Adipocyte (in vitro differentiated cells): ENCODE measurements at regions not wholly inside any gene's neighbourhood (a gene's known extent, or its start where the extent isn't known, plus 50 kb on each side); places are given as distances from the start of the nearest gene placed in this dataset.
"Not testable (repeated sequence)": the region's sequence is repeated elsewhere in the genome, so short reads cannot be mapped to it uniquely, and the experiment has no call there.

ENCODE experiments used
- DNase-seq: peaks from one replicate; pipeline ENCODE4 v3.0.0-alpha.2; 2015; ENCODE audit warnings: low read depth
- H3K27me3 ChIP-seq: replicated peaks from 2 replicates; pipeline ENCODE4 v1.7.0; 2013; ENCODE audit warnings: mild to moderate bottlenecking, low read length, moderate library complexity; ENCODE audit not compliant: control insufficient read depth, insufficient read depth
- H3K36me3 ChIP-seq: 2 replicates; pipeline ENCODE4 v1.7.0; 2013; ENCODE audit warnings: low read length, mild to moderate bottlenecking, moderate library complexity; ENCODE audit not compliant: control insufficient read depth, insufficient read depth, severe bottlenecking
- H3K4me1 ChIP-seq: 2 replicates; pipeline ENCODE4 v1.7.0; 2013; ENCODE audit warnings: mild to moderate bottlenecking, low read length, moderate library complexity; ENCODE audit not compliant: control insufficient read depth, insufficient read depth
- H3K4me3 ChIP-seq: 2 replicates; pipeline ENCODE4 v1.7.0; 2013; ENCODE audit warnings: mild to moderate bottlenecking, low read length, moderate library complexity
- H3K9ac ChIP-seq: 2 replicates; pipeline ENCODE4 v1.7.0; 2013; ENCODE audit warnings: mild to moderate bottlenecking, low read length, moderate library complexity
- H3K9me3 ChIP-seq: 2 replicates; pipeline ENCODE4 v1.7.0; 2013; ENCODE audit warnings: mild to moderate bottlenecking, low read length, moderate library complexity; ENCODE audit not compliant: control insufficient read depth

DNA sequence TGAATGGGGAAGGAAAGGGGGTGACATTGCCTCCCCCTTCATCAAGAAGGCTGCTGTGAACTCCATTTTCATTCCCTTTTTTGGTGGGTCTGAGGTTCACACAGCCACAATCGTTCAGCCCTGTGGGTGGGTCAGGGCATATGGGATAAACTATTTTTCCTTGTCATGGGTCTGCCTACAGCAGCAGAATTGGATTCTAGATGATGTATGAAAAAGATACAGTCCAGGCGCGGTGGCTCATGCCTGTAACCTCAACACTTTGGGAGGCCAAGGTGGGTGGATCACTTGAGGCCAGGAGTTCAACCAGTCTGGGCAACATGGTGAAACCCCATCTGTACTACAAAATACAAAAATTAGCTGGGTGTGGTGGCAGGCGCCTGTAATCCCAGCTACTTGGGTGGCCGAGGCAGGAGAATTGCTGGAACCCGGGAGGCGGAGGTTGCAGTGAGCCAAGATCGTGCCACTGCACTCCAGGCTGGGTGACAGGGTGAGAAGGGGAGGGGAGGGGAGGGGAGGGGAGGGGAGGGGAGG lies 199.3 kb downstream of the MATN1 start:
- DNase-seq, H3K9ac ChIP-seq: not testable (repeated sequence)
- peaks cover 40% of the 10 kb centered on the region for H3K4me1 ChIP-seq

DNA sequence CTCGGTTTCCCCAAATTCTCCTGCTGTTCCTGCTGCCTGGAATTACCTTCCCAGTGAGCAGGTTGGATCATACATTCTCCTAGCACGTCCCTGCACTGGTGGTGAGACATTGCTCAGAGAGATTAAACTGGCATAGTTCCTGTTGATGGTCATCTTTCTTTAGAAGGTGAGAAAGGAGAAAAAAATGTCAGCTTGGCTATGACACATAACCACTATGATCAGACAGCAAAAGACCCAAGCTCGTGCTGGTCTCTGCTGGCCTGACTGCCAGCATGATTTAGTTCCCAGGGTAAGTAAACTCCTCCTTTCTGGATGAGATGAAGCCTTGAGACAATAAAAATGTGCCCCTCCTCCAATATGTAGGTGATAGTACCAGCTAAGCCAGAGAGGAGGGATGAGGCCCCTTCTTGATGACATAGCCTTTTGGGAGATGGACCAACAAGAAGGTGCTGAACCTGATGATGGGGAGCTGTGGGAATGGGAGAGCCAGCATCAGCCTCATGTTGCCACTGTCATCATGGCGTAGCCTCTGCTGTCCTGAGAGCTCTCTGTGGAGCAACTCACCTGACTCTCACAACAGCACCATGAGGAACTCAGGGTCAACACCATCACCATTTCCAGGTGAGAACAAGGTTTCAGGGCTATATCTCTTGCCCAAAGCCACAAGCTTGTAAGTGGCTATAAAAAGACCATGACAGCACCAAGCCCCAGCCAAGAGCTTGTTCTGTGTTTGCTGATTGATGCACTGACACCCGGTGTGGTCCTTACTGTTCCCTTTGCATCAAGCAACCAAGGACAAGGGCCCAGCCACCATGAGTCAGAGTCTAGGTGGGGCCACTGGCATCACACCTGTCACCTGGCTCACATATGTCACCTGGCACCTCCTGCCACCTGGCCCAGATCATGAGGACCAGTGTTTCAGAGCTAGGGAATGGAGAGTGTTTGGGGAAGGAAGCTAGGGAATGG lies 200.0 kb downstream of the MATN1 start:
- peak; percentile 12 for DNase-seq

More for the DNA sequence above, 199.3 kb downstream of the MATN1 start:
- not testable (repeated sequence) for H3K9me3 ChIP-seq, H3K4me3 ChIP-seq, H3K27me3 ChIP-seq, H3K36me3 ChIP-seq

DNA sequence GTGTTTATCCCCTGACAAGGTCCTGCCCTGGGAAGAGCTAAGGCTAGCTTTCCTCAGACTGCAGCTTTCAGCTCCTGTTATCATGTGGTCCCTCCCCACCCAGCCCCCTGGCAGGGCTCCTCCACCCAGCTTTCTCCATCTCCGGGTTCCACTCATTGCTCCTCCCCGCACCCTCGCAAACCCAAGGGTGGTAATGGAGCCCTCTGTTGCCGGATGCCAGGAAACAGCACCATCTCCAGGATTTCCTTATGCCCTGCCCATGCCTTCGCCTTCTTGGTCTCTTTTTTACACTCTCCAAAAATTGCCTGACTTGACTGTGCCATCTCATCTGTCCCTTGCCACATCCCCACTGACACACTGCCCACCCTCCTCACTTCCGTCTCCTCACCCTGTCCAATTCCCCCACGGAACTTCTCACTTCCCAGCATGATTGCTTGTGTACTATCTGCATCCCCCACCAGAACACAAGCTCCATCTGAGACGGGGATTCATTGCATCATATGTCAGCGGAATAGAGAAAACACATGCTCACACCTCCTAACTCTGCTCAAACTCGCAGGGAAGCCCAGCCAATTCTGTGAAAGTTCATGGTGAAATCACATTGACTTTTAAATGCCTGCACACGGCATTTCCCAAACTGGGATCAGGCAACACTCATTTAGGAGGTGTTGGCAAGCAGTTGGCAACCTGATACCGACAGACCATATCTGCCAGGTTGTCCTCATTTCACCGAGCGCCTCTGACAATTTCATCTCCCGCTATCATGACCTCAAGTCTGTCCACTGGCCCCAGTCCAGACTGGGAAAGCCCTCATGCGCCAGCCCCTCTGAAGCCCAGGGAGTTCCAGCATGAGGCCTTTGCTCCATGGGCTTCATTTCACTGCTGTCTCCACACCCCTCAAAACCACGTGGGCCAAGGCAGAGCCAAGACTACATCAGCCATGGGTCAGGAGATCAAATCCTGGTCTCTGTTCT lies 201.1 kb downstream of the MATN1 start:
- Histone ChIP-seq H3K9me3 (no peaks in the 10 kb centered on the region), H3K4me3 (peak overlapping the region; percentile 14), H3K4me1 (peaks cover 40% of the 10 kb centered on the region), H3K36me3 (no peaks in the 10 kb centered on the region), H3K9ac (peak overlapping the region; percentile 53), H3K27me3 (no peaks in the 10 kb centered on the region)
- peak; percentile 20 for DNase-seq

More for the DNA sequence above, 200.0 kb downstream of the MATN1 start:
- Histone ChIP-seq H3K9ac (no peak overlapping the region), H3K27me3 (no peaks in the 10 kb centered on the region), H3K36me3 (no peaks in the 10 kb centered on the region), H3K4me1 (peaks cover 40% of the 10 kb centered on the region), H3K9me3 (no peaks in the 10 kb centered on the region), H3K4me3 (peak overlapping the region; percentile 14)

DNA sequence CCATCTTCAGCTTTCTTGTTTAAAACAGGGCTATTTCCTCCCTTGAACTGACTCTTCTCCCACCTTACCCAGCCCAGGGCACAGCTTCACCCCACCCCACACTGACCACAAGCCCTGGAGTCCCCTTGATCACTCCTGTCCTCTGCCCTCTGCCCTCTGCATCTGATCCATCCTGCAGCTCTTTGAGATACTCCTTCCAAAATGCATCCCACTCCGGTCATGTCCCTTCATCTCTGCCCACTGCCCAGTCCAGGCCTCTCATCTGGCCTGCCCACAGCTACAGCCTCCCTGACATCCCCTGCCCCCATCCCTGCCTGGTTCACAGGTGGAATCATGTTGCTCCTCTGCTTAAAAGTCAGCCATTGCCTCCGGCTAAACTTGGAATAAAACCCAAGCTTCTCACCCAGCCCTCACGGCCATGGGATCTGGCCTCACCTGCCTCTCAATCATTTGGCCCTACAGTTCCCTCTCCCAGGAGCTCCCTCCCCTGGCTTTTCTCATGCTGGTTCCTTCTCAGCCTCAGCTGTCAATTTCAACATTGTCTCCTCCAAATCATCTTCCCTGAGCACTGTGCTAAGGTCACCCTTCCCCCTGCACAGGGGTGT lies 202.0 kb downstream of the MATN1 start:
- no peaks in the 10 kb centered on the region for H3K27me3 ChIP-seq
- no peak overlapping the region for H3K4me3 ChIP-seq
- no peaks in the 10 kb centered on the region for H3K36me3 ChIP-seq
- peak overlapping the region; percentile 53 for H3K9ac ChIP-seq
- DNase-seq: no peak
- H3K9me3 ChIP-seq: no peaks in the 10 kb centered on the region
- peaks cover 39% of the 10 kb centered on the region for H3K4me1 ChIP-seq

DNA sequence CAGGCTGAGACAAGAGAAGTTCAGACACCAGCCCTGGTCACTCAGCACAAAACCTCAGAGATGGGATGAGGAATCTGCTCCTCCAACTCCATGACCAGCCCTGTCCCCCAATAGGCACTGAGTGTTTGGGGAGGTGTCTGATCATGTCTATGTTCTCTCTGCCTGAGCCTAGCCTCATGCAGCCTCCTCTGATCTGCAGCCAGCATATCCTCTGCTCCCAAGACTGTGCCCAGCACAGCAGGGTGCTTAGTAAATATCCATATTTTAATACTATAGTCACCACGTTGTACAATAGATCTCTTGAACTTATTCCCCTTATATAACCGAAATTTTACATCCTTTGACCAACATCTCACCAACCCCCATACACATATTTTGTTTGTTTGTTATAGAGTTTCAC lies 202.9 kb downstream of the MATN1 start:
- peaks cover 31% of the 10 kb centered on the region for H3K4me1 ChIP-seq
- H3K9me3 ChIP-seq: no peaks in the 10 kb centered on the region
- no peak for DNase-seq
- H3K4me3 ChIP-seq: no peak overlapping the region
- no peaks in the 10 kb centered on the region for H3K36me3 ChIP-seq
- no peaks in the 10 kb centered on the region for H3K27me3 ChIP-seq
- H3K9ac ChIP-seq: no peak overlapping the region

DNA sequence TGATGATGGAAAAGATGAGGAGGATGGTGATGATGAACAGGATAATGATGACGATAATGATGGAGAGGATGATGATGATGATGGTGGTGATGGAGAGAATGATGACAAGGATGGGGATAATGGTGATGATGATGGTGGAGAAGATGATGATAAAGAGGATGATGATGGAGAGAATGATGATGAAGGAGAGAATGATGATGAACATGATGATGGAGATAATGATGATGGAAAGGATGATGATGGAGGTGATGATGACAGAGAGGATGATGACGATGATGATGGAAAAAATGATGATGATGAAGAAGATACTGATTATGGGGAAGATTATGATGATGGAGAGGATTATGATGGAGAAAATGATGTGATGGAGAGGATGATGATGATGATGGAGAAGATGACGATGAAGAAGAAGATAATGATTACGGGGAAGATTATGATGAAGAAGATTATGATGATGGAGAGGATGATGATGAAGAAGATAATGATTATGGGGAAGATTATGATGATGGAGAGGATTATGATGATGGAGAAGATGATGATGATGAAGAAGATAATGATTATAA lies 204.1 kb downstream of the MATN1 start:
- Histone ChIP-seq H3K27me3 (peaks cover 5% of the 10 kb centered on the region), H3K4me3 (no peak overlapping the region), H3K4me1 (peaks cover 28% of the 10 kb centered on the region), H3K9me3 (no peaks in the 10 kb centered on the region), H3K36me3 (no peaks in the 10 kb centered on the region), H3K9ac (no peak overlapping the region)
- DNase-seq: no peak

DNA sequence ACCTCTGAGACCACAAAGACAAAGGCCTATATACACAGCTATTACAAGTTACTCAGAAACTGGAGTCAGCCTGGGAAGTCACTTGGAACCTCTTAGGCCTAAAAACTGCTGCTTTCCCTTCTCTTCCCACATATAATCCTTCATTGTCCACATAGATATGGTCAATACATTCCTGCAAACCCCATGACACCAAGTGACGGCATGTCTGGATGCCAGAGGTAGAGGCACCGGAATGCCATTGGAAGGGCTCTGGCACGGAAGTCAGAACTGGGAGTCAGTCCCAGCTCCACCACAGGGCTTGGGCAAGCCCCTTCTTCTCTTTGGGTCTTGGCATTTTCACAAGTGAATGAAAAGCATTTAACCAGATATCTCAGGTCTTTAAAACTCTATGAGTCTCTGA lies 204.7 kb downstream of the MATN1 start:
- DNase-seq: no peak
- peaks cover 24% of the 10 kb centered on the region for H3K4me1 ChIP-seq

DNA sequence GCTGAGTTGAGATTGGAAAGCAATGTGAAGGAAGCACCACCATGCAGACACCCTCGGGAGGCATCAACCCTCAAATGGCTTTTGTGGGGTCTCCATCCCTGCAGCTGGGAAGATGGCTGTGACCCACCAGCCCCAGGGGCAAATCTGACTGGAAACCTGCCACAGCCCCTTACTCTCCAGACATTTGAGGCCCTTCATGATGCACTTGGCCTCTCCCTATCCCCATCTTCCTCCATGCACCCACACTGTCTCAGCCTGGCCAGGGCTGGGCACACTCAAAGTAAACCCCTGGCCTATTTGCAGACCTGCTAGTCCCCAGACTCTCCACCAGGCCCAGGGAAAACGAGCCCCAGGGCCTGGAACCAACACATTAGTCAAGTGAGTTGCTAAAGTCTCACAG lies 205.2 kb downstream of the MATN1 start:
- peaks cover 19% of the 10 kb centered on the region for H3K4me1 ChIP-seq
- H3K36me3 ChIP-seq: no peaks in the 10 kb centered on the region
- H3K9ac ChIP-seq: no peak overlapping the region
- no peak overlapping the region for H3K4me3 ChIP-seq
- H3K27me3 ChIP-seq: peaks cover 5% of the 10 kb centered on the region
- DNase-seq: no peak
- no peaks in the 10 kb centered on the region for H3K9me3 ChIP-seq

More for the DNA sequence above, 204.7 kb downstream of the MATN1 start:
- H3K9me3 ChIP-seq: no peaks in the 10 kb centered on the region
- H3K36me3 ChIP-seq: no peaks in the 10 kb centered on the region
- peaks cover 5% of the 10 kb centered on the region for H3K27me3 ChIP-seq
- H3K9ac ChIP-seq: no peak overlapping the region
- H3K4me3 ChIP-seq: no peak overlapping the region

DNA sequence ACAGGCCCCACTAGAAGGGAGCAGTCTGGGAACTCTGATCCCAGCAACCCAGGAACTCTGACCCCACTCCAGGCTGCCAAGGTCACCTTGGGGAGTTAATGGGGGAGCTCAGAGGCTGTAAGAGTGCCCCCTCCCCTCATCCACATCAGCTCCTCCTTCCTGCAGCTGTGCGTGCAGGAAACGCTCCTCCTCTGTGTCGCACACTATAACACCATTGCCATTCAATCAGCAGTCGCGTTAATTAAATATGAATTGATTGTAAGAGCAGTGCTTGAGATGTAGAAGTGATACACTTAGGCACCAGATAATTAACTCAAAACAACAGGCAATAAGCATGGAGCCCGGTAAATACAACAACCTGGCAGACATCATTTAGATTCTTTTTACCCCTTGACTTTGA lies 205.7 kb downstream of the MATN1 start:
- not testable (repeated sequence) for H3K9ac ChIP-seq, H3K9me3 ChIP-seq, DNase-seq, H3K27me3 ChIP-seq, H3K36me3 ChIP-seq, H3K4me3 ChIP-seq
- peaks cover 13% of the 10 kb centered on the region for H3K4me1 ChIP-seq

DNA sequence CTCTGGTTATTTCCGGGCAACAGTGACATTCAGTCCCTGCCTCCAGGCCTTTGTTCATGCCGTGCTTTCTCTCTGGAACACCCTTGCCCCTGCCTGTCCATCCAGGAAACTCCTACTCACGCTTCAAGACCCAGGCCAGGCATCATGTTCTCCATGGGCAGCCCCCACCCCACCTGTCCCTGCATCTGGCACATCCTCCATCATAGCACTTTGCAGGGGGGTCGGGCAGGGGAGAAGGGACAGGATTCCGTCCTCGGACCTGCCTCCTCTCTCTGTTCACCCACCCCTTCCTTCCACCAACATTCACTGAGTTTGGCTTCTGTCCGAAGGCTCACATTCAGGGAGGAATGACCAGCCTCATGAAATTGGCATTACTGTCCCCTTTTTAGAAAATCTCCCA lies 206.1 kb downstream of the MATN1 start:
- H3K9ac ChIP-seq, H3K9me3 ChIP-seq, H3K4me3 ChIP-seq, H3K36me3 ChIP-seq, H3K27me3 ChIP-seq, DNase-seq: not testable (repeated sequence)
- peaks cover 14% of the 10 kb centered on the region for H3K4me1 ChIP-seq
